ENCODE measurements at regions not wholly inside any gene's neighbourhood (a gene's known extent, or its start where the extent isn't known, plus 50 kb on each side); places are given as distances from the start of the nearest gene placed in this dataset.
A peak's percentile ranks its signal among the peaks of the same experiment; 100 is the strongest.
"Not testable (repeated sequence)": the region's sequence is repeated elsewhere in the genome, so short reads cannot be mapped to it uniquely, and the experiment has no call there.

- DNase-seq, result no peak
Measured at GRCh38 chr5:53160895-53161294, 51.3 kb upstream of the MOCS2 start.

- no peak for DNase-seq
Measured at GRCh38 chr5:53161876-53162275, 52.3 kb upstream of the MOCS2 start.

GRCh38 chr5:53164478-53165165 lies 55.1 kb upstream of the MOCS2 start:
- DNase-seq, result no peak

GRCh38 chr5:53165431-53166182 lies 56.0 kb upstream of the MOCS2 start:
- no peak for DNase-seq

- DNase-seq, result peak; percentile 3
Measured at GRCh38 chr5:53166183-53166495, 56.6 kb upstream of the MOCS2 start.

GRCh38 chr5:53167836-53168235 lies 58.3 kb upstream of the MOCS2 start:
- DNase-seq, result peak; percentile 7

GRCh38 chr5:53169933-53170332 lies 60.4 kb upstream of the MOCS2 start:
- no peak for DNase-seq

GRCh38 chr5:53170746-53171349 lies 61.3 kb upstream of the MOCS2 start:
- DNase-seq, result peak; percentile 16

GRCh38 chr5:53172073-53172472 lies 62.5 kb upstream of the MOCS2 start:
- DNase-seq, result not testable (repeated sequence)

- DNase-seq, result no peak
Measured at GRCh38 chr5:53172630-53173029, 63.1 kb upstream of the MOCS2 start.

- DNase-seq, result no peak
Measured at GRCh38 chr5:53173083-53173482, 63.5 kb upstream of the MOCS2 start.

- no peak for DNase-seq
Measured at GRCh38 chr5:53178830-53179229, 69.3 kb upstream of the MOCS2 start.

- no peak for DNase-seq
Measured at GRCh38 chr5:53179691-53180090, 70.1 kb upstream of the MOCS2 start.

- no peak for DNase-seq
Measured at GRCh38 chr5:53180538-53180937, 71.0 kb upstream of the MOCS2 start.

- no peak for DNase-seq
Measured at GRCh38 chr5:53180991-53181390, 71.4 kb upstream of the MOCS2 start.

GRCh38 chr5:53183880-53184279 lies 74.3 kb upstream of the MOCS2 start:
- no peak for DNase-seq

GRCh38 chr5:53191548-53192165 lies 82.1 kb upstream of the MOCS2 start:
- DNase-seq, result no peak

GRCh38 chr5:53194086-53194485 lies 84.5 kb upstream of the MOCS2 start:
- no peak for DNase-seq

- DNase-seq, result no peak
Measured at GRCh38 chr5:53199882-53200281, 90.3 kb upstream of the MOCS2 start.

- DNase-seq, result no peak
Measured at GRCh38 chr5:53200306-53200705, 90.7 kb upstream of the MOCS2 start.

GRCh38 chr5:53201746-53202145 lies 92.2 kb upstream of the MOCS2 start:
- no peak for DNase-seq

- DNase-seq, result no peak
Measured at GRCh38 chr5:53206562-53206961, 97.0 kb upstream of the MOCS2 start.

GRCh38 chr5:53211799-53212198 lies 102.2 kb upstream of the MOCS2 start:
- DNase-seq, result no peak
